HG02943 (cell line): ENCODE measurements at regions not wholly inside any gene's neighbourhood (a gene's known extent, or its start where the extent isn't known, plus 50 kb on each side); places are given as distances from the start of the nearest gene placed in this dataset.

Experiments
- ATAC-seq: cut with Tn5 transposase; IDR thresholded peaks from one replicate; pipeline ENCODE4 v1.9.1; 2021; ENCODE audit warnings: mild to moderate bottlenecking, low read depth, moderate library complexity; ENCODE audit not compliant: unreplicated experiment

- no peak for ATAC-seq
Measured at GRCh38 chr18:78687736-78688135, 291.9 kb upstream of the SALL3 start.

GRCh38 chr18:78688249-78688648 is 291.4 kb upstream of the SALL3 start:
- ATAC-seq, result no peak

- no peak for ATAC-seq
Measured at GRCh38 chr18:78688916-78689315, 290.7 kb upstream of the SALL3 start.

- no peak for ATAC-seq
Measured at GRCh38 chr18:78689606-78690005, 290.0 kb upstream of the SALL3 start.

GRCh38 chr18:78692105-78692504 is 287.5 kb upstream of the SALL3 start:
- no peak for ATAC-seq

- no peak for ATAC-seq
Measured at GRCh38 chr18:78693429-78693828, 286.2 kb upstream of the SALL3 start.

- ATAC-seq, result no peak
Measured at GRCh38 chr18:78696698-78697435, 282.8 kb upstream of the SALL3 start.

GRCh38 chr18:78697446-78697845 is 282.2 kb upstream of the SALL3 start:
- no peak for ATAC-seq

GRCh38 chr18:78698914-78699313 is 280.7 kb upstream of the SALL3 start:
- no peak for ATAC-seq

- ATAC-seq, result no peak
Measured at GRCh38 chr18:78699499-78699898, 280.1 kb upstream of the SALL3 start.

GRCh38 chr18:78701771-78702396 is 277.7 kb upstream of the SALL3 start:
- no peak for ATAC-seq

GRCh38 chr18:78703291-78703690 is 276.3 kb upstream of the SALL3 start:
- ATAC-seq, result no peak

GRCh38 chr18:78704971-78705461 is 274.6 kb upstream of the SALL3 start:
- ATAC-seq, result no peak

- ATAC-seq, result no peak
Measured at GRCh38 chr18:78709261-78709809, 270.3 kb upstream of the SALL3 start.

GRCh38 chr18:78711316-78711715 is 268.3 kb upstream of the SALL3 start:
- no peak for ATAC-seq

GRCh38 chr18:78711971-78712370 is 267.6 kb upstream of the SALL3 start:
- ATAC-seq, result no peak

- no peak for ATAC-seq
Measured at GRCh38 chr18:78713069-78713468, 266.5 kb upstream of the SALL3 start.

GRCh38 chr18:78713726-78714125 is 265.9 kb upstream of the SALL3 start:
- ATAC-seq, result no peak

GRCh38 chr18:78716022-78716421 is 263.6 kb upstream of the SALL3 start:
- ATAC-seq, result no peak

GRCh38 chr18:78716581-78716980 is 263.0 kb upstream of the SALL3 start:
- ATAC-seq, result no peak

- ATAC-seq, result no peak
Measured at GRCh38 chr18:78717051-78717765, 262.4 kb upstream of the SALL3 start.
